MM.1S (cell line): ENCODE measurements at regions not wholly inside any gene's neighbourhood (a gene's known extent, or its start where the extent isn't known, plus 50 kb on each side); places are given as distances from the start of the nearest gene placed in this dataset.
"Not testable (repeated sequence)": the region's sequence is repeated elsewhere in the genome, so short reads cannot be mapped to it uniquely, and the experiment has no call there.

Experiments used
- DNase-seq: peaks from one replicate; pipeline ENCODE4 v3.0.0-alpha.2; 2015
- H2AFZ ChIP-seq: fragments of 300-600 bp; sonication (generic); 2 replicates; pipeline ENCODE4 v1.6.0; 2016; ENCODE audit warnings: antibody characterized with exemption, low read length
- H3F3A ChIP-seq: fragments of 300-600 bp; sonication (generic); 2 replicates; pipeline ENCODE4 v1.6.1; 2016; ENCODE audit warnings: mild to moderate bottlenecking, antibody characterized with exemption, low read length, moderate library complexity, mixed read lengths; ENCODE audit not compliant: insufficient read depth
- H3K27ac ChIP-seq: fragments of 300-600 bp; sonication (generic); 2 replicates; pipeline ENCODE4 v1.5.1; 2016; ENCODE audit warnings: mild to moderate bottlenecking, low read length
- H3K27me3 ChIP-seq: fragments of 300-600 bp; sonication (generic); replicated peaks from 2 replicates; pipeline ENCODE4 v1.6.0; 2016; ENCODE audit warnings: low read length; ENCODE audit not compliant: insufficient read depth
- H3K36me3 ChIP-seq: fragments of 300-600 bp; sonication (generic); replicated peaks from 2 replicates; pipeline ENCODE4 v1.6.1; 2016; ENCODE audit warnings: mild to moderate bottlenecking, low read length, mixed read lengths; ENCODE audit not compliant: insufficient read depth
- H3K4me1 ChIP-seq: fragments of 300-600 bp; sonication (generic); 2 replicates; pipeline ENCODE4 v1.6.1; 2016; ENCODE audit warnings: low read length, mixed read lengths
- H3K4me2 ChIP-seq: fragments of 300-600 bp; sonication (generic); 2 replicates; pipeline ENCODE4 v1.6.0; 2016; ENCODE audit warnings: low read depth, low read length
- H3K4me3 ChIP-seq: fragments of 300-600 bp; sonication (generic); 2 replicates; pipeline ENCODE4 v1.5.1; 2016; ENCODE audit warnings: low read length, mixed read lengths
- H3K79me2 ChIP-seq: fragments of 300-600 bp; sonication (generic); 2 replicates; pipeline ENCODE4 v1.6.1; 2016; ENCODE audit warnings: mixed run types, low read length, mixed read lengths
- H3K9ac ChIP-seq: fragments of 300-600 bp; sonication (generic); 2 replicates; pipeline ENCODE4 v1.6.1; 2016; ENCODE audit warnings: low read length, mixed read lengths
- H3K9me2 ChIP-seq: fragments of 300-600 bp; sonication (generic); replicated peaks from 2 replicates; pipeline ENCODE4 v1.6.1; 2016; ENCODE audit warnings: mild to moderate bottlenecking, low read length, mixed read lengths; ENCODE audit not compliant: insufficient read depth
- H3K9me3 ChIP-seq: fragments of 300-600 bp; sonication (generic); replicated peaks from 2 replicates; pipeline ENCODE4 v1.6.1; 2016; ENCODE audit warnings: mild to moderate bottlenecking, low read length, mixed read lengths; ENCODE audit not compliant: insufficient read depth
- H4K20me1 ChIP-seq: fragments of 300-600 bp; sonication (generic); 2 replicates; pipeline ENCODE4 v1.6.1; 2016; ENCODE audit warnings: mild to moderate bottlenecking, low read length, moderate library complexity, mixed read lengths; ENCODE audit not compliant: insufficient read depth
- EZH2 ChIP-seq: fragments of 300-600 bp; sonication (generic); optimal IDR thresholded peaks from 2 replicates; pipeline ENCODE3; 2017; ENCODE audit warnings: low read depth, mild to moderate bottlenecking, antibody characterized with exemption, low read length, mixed read lengths
- EZH2phosphoT487 ChIP-seq: fragments of 300-600 bp; sonication (generic); IDR thresholded peaks from 2 replicates; pipeline ENCODE4 v1.6.1; 2018; ENCODE audit warnings: antibody characterized with exemption, low read length
- TF ChIP-seq, protein P1 (sequence below): fragments of 300-600 bp; sonication (generic); IDR thresholded peaks from 2 replicates; pipeline ENCODE4 v1.5.1; 2016; ENCODE audit warnings: antibody characterized with exemption, low read length, mixed read lengths

- H3F3A ChIP-seq, result no peaks in the 10 kb centered on the region
- H3K36me3 ChIP-seq, result no peaks in the 10 kb centered on the region
- H3K4me2 ChIP-seq, result no peak overlapping the region
- H4K20me1 ChIP-seq, result no peaks in the 10 kb centered on the region
- peak; percentile 60 for DNase-seq
- H3K9ac ChIP-seq, result no peak overlapping the region
- H3K4me3 ChIP-seq, result no peak overlapping the region
- no peaks in the 10 kb centered on the region for H3K79me2 ChIP-seq
- no peak overlapping the region for H3K27ac ChIP-seq
- TF ChIP-seq EZH2, result no peak
- TF ChIP-seq, protein P1, sequence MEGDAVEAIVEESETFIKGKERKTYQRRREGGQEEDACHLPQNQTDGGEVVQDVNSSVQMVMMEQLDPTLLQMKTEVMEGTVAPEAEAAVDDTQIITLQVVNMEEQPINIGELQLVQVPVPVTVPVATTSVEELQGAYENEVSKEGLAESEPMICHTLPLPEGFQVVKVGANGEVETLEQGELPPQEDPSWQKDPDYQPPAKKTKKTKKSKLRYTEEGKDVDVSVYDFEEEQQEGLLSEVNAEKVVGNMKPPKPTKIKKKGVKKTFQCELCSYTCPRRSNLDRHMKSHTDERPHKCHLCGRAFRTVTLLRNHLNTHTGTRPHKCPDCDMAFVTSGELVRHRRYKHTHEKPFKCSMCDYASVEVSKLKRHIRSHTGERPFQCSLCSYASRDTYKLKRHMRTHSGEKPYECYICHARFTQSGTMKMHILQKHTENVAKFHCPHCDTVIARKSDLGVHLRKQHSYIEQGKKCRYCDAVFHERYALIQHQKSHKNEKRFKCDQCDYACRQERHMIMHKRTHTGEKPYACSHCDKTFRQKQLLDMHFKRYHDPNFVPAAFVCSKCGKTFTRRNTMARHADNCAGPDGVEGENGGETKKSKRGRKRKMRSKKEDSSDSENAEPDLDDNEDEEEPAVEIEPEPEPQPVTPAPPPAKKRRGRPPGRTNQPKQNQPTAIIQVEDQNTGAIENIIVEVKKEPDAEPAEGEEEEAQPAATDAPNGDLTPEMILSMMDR, result peak; percentile 72
- no peaks in the 10 kb centered on the region for H3K9me3 ChIP-seq
- H3K27me3 ChIP-seq, result no peaks in the 10 kb centered on the region
- no peaks in the 10 kb centered on the region for H3K9me2 ChIP-seq
- no peaks in the 10 kb centered on the region for H3K4me1 ChIP-seq
- no peak overlapping the region for H2AFZ ChIP-seq
Measured at GRCh38 chr11:29159552-29160465, 857.0 kb downstream of the KCNA4 start.

DNA sequence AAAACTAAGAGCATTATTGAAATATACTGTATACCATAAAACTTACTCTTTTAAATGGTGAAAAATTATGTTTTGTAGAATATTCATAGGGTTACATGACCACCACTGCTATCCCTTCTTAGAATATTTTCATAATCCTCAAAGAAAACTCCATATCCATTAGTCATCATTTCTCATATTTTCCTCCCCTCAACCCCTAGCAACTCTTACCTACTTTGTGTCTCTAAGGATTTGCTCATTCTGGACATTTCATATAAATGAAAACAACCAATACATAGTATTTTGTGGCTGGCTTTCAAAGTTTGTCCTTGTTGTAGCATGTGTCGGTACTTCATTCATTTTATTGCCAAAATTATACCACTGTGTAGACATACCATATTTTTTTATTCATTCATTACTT lies 863.8 kb downstream of the KCNA4 start:
- no peak for DNase-seq
- Histone ChIP-seq H3K4me3 (no peak overlapping the region), H3K36me3 (no peaks in the 10 kb centered on the region), H3K79me2 (no peaks in the 10 kb centered on the region), H3K9ac (no peak overlapping the region), H4K20me1 (no peaks in the 10 kb centered on the region), H3K4me2 (no peak overlapping the region), H3K27ac (no peak overlapping the region), H3K4me1 (no peaks in the 10 kb centered on the region), H2AFZ (no peak overlapping the region), H3K27me3 (no peaks in the 10 kb centered on the region), H3K9me2 (no peaks in the 10 kb centered on the region), H3K9me3 (no peaks in the 10 kb centered on the region), H3F3A (no peaks in the 10 kb centered on the region)
- TF ChIP-seq, protein P1, result no peak
- TF ChIP-seq EZH2 (no peak), EZH2phosphoT487 (no peak)

- not testable (repeated sequence) for H3K27ac ChIP-seq, H3K9ac ChIP-seq, H3K36me3 ChIP-seq, H3K4me1 ChIP-seq, H3F3A ChIP-seq, H2AFZ ChIP-seq, H3K79me2 ChIP-seq, H3K9me3 ChIP-seq, H4K20me1 ChIP-seq, H3K4me3 ChIP-seq, H3K27me3 ChIP-seq, H3K4me2 ChIP-seq, H3K9me2 ChIP-seq, DNase-seq
Measured at GRCh38 chr11:29142573-29142972, 874.3 kb downstream of the KCNA4 start.

GRCh38 chr11:29135504-29135903 lies 881.3 kb downstream of the KCNA4 start:
- H3K36me3 ChIP-seq, result no peaks in the 10 kb centered on the region
- no peak overlapping the region for H3K27ac ChIP-seq
- no peak overlapping the region for H3K4me2 ChIP-seq
- TF ChIP-seq EZH2 (no peak), EZH2phosphoT487 (no peak)
- TF ChIP-seq, protein P1, result no peak
- no peak overlapping the region for H3K9ac ChIP-seq
- no peaks in the 10 kb centered on the region for H3K9me3 ChIP-seq
- H3K9me2 ChIP-seq, result no peaks in the 10 kb centered on the region
- H3K4me3 ChIP-seq, result no peak overlapping the region
- H3F3A ChIP-seq, result no peaks in the 10 kb centered on the region
- no peaks in the 10 kb centered on the region for H4K20me1 ChIP-seq
- H3K27me3 ChIP-seq, result no peaks in the 10 kb centered on the region
- no peaks in the 10 kb centered on the region for H3K4me1 ChIP-seq
- DNase-seq, result no peak
- no peaks in the 10 kb centered on the region for H3K79me2 ChIP-seq
- no peak overlapping the region for H2AFZ ChIP-seq
